Peyer's patch (tissue), 4 donors: ENCODE measurements at regions not wholly inside any gene's neighbourhood (a gene's known extent, or its start where the extent isn't known, plus 50 kb on each side); places are given as distances from the start of the nearest gene placed in this dataset.

Experiments
- CTCF ChIP-seq, 6 experiments: fragments of 450-650 bp in 4 of 6; fragments of 200-600 bp in 2 of 6; sonication (generic) in 1 of 6; IDR thresholded peaks; one replicate each; pipeline ENCODE4 v1.5.1; 2017 to 2019; ENCODE audit warnings: antibody characterized with exemption in 6 of 6, mild to moderate bottlenecking in 3 of 6, moderate library complexity in 1 of 6
- POLR2A ChIP-seq, 2 donors: fragments of 450-650 bp; IDR thresholded peaks; one replicate each; pipeline ENCODE4 v1.5.1; 2017; ENCODE audit warnings: antibody characterized with exemption in 2 of 2, mild to moderate bottlenecking in 2 of 2, moderate library complexity in 2 of 2

- TF ChIP-seq POLR2A (IDR thresholded peaks at IDR 0.05), result no peak
- no peak for TF ChIP-seq CTCF (IDR thresholded peaks at IDR 0.05)
Observed at GRCh38 chrX:76248901-76249300, 76.0 kb downstream of the PBDC1 start.
